Astrocyte of the spinal cord (primary cell): ENCODE measurements at regions not wholly inside any gene's neighbourhood (a gene's known extent, or its start where the extent isn't known, plus 50 kb on each side); places are given as distances from the start of the nearest gene placed in this dataset.
"Not testable (repeated sequence)": the region's sequence is repeated elsewhere in the genome, so short reads cannot be mapped to it uniquely, and the experiment has no call there.

Source experiments
- DNase-seq: peaks from one replicate; pipeline ENCODE4 v3.0.0; 2011; ENCODE audit warnings: low read depth, low spot score
- H3K4me3 ChIP-seq: 2 replicates; pipeline ENCODE4 v1.5.1; 2011; ENCODE audit warnings: low read depth, mild to moderate bottlenecking, low read length, moderate library complexity
- CTCF ChIP-seq: IDR thresholded peaks from 2 replicates; pipeline ENCODE4 v1.5.1; 2012; ENCODE audit warnings: low read depth, mild to moderate bottlenecking, low read length, inconsistent platforms
- in situ Hi-C: cut with HindIII; loops from 2 replicates; pipeline ENCODE4 v1.10.0; 2017; ENCODE audit warnings: low sequenced_read_pairs

DNA sequence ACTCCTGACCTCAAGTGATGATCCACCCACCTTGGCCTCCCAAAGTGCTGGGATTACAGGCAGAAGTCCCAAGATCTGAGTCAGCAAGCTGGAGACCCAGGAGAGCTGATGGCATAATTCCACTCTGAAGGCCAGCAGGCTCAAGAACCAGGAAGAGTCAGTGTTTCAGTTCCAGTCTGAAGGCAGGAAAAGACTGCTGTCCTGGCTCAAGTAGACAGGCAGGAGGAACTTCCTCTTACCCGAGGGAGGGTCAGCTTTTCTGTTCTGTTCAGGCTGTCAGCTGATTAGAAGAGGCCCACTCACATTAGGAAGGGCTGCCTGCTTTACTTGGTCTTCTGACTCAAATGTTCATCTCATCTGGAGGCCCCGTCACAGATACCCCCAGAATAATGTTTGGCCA lies 206.0 kb upstream of the MYL2 start:
- DNase-seq = no peak

DNA sequence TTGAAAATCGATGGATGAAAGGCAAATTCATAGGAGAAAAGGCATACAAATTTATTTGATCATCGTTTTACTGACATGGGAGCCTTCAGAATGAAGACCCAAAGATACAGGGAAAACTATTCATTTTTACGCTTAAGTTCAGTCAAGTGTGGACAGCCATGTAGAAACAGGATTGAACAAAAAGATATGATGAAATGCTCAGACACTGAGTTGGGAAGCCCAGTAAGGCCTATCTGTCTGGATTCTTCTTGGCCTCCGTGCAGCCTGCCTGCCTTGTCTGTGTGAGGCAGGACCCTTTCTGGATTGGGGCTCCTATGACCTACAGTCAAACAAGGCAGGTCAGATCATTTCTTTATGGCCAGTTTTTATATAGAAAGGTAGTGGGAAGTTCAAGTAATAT lies 203.8 kb upstream of the MYL2 start:
- in situ Hi-C loops = no loop called here
- H3K4me3 ChIP-seq = no peak overlapping the region
- no peak for DNase-seq

More for the DNA sequence above, 206.0 kb upstream of the MYL2 start:
- in situ Hi-C loops = no loop called here
- no peak for TF ChIP-seq CTCF
- no peak overlapping the region for H3K4me3 ChIP-seq

GRCh38 chr12:111123390-111123789 lies 203.0 kb upstream of the MYL2 start:
- no peak for TF ChIP-seq CTCF
- DNase-seq = no peak
- no peak overlapping the region for H3K4me3 ChIP-seq
- in situ Hi-C loops = no loop called here

More for the DNA sequence above, 203.8 kb upstream of the MYL2 start:
- TF ChIP-seq CTCF = no peak

GRCh38 chr12:111122458-111122878 lies 202.1 kb upstream of the MYL2 start:
- H3K4me3 ChIP-seq = no peak overlapping the region
- no peak for DNase-seq
- no peak for TF ChIP-seq CTCF
- in situ Hi-C loops = no loop called here

- in situ Hi-C loops = no loop called here
- no peak for TF ChIP-seq CTCF
- no peak overlapping the region for H3K4me3 ChIP-seq
- DNase-seq = no peak
Observed at GRCh38 chr12:111121840-111122239, 201.5 kb upstream of the MYL2 start.

- TF ChIP-seq CTCF = no peak
- H3K4me3 ChIP-seq = no peak overlapping the region
- no peak for DNase-seq
- in situ Hi-C loops = no loop called here
Observed at GRCh38 chr12:111120578-111120977, 200.2 kb upstream of the MYL2 start.

DNA sequence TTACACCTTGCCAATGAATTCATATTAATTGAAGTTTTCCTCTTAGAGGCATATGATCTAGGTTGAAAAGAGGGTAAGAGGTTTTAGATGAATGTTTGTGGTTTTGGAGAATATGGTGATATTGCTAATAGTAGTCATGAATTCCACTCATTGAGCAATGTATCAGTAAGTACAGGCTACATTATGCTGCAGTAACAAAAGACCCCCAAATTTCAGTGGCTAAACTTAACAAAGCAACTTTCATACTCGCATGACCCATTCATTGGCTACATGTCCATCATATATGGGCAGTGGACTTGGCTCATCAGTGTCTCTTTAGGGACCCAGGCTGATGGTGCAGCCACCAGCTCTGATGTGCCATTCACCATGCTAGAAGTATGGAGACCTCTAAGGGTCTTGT lies 196.6 kb upstream of the MYL2 start:
- in situ Hi-C loops = no loop called here
- TF ChIP-seq CTCF = no peak
- H3K4me3 ChIP-seq = no peak overlapping the region
- DNase-seq = no peak

DNA sequence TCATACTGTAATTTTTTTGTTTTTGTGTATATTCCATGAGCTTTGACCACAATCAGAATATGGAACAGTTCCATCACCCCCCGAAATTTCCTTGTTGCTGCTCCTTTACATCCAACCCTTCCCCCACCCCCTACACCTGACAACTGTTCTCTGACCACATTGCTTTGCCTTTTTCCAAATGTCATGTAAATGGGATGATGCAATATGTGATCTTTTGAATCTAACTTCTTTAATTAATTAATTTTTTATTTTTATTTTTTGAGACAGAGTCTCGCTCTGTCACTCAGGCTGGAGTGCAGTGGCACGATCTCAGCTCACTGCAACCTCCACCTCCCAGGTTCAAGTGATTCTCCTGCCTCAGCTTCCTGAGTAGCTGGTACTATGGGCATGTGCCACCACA lies 192.9 kb upstream of the MYL2 start:
- H3K4me3 ChIP-seq, in situ Hi-C loops, DNase-seq: not testable (repeated sequence)
